ENCODE measurements at regions not wholly inside any gene's neighbourhood (a gene's known extent, or its start where the extent isn't known, plus 50 kb on each side); places are given as distances from the start of the nearest gene placed in this dataset.

DNA sequence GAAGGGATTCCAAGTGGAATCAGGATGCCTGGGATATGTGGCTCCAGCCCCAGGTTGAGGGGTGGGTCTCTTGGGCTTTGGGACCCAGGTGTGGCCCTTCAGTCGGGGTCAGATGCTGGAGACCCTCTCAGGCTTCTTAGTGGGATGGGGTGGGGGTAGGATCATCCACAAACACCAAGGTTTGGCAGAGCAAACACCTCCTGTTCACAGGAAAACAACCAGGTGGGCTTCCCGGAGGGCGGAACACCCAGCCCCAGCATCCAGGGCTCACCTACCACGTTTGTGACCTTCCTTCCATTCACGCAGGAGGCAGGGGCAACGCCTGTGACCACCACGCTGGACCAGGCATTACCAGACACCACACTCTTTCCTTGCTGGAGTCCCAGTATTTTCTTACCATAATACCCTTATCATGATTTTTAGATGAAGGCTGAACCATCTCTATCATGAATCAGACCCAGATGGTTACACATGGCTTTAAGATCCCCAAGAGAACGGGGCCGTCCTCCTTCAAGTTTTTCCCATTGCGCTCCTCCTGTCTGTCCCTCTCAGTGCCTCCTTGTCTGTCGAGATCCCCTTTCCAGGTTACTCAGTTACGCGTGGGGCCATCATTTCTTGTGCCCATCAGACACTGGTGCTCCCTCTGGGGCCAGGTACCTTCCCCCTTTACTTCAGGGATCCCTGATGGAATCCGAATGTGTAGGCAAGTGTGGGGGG, 428.2 kb downstream of the NPHP4 start:
- H3K4me2 ChIP-seq (replicated peaks; ENCODE audit: extremely low read depth, low read length, poor library complexity, severe bottlenecking), result no peak overlapping the region

DNA sequence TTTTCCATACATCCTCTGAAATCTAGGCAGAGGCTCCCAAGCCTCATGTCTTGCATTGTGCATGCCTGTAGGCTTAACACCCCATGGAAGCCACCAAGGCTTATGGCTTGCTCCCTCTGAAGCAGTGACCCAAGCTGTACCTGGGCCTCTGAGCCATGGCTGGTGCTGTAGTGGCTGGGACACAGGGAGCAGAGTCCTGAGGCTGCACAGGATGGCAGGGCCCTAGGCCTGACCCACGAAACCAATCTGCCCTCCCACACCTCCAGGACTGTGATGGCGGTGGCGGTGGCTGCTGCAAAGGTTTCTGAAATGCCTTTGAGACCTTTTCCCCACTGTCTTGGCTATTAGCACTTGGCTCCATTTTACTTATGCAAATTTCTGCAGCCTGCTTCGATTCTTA, 429.5 kb downstream of the NPHP4 start:
- H3K4me2 ChIP-seq (replicated peaks; ENCODE audit: extremely low read depth, low read length, poor library complexity, severe bottlenecking), result no peak overlapping the region
- H3K27me3 ChIP-seq (ENCODE audit: control insufficient read depth in 2 of 2, insufficient read depth in 2 of 2, low read length in 2 of 2), result no peaks in the 10 kb centered on the region
- DNase-seq, result no peak
- H2AFZ ChIP-seq (ENCODE audit: insufficient read depth, low read depth, low read length, poor library complexity, severe bottlenecking), result no peak overlapping the region
- no peaks in the 10 kb centered on the region for H3K4me1 ChIP-seq (ENCODE audit: control insufficient read depth in 1 of 2, insufficient read depth in 2 of 2, low read length in 2 of 2)
- intact Hi-C loops (cut with micrococcal nuclease), result no loop called here
- H3K9ac ChIP-seq (ENCODE audit: insufficient read depth, low read length, poor library complexity, severe bottlenecking), result no peak overlapping the region
- TF ChIP-seq, protein P1, sequence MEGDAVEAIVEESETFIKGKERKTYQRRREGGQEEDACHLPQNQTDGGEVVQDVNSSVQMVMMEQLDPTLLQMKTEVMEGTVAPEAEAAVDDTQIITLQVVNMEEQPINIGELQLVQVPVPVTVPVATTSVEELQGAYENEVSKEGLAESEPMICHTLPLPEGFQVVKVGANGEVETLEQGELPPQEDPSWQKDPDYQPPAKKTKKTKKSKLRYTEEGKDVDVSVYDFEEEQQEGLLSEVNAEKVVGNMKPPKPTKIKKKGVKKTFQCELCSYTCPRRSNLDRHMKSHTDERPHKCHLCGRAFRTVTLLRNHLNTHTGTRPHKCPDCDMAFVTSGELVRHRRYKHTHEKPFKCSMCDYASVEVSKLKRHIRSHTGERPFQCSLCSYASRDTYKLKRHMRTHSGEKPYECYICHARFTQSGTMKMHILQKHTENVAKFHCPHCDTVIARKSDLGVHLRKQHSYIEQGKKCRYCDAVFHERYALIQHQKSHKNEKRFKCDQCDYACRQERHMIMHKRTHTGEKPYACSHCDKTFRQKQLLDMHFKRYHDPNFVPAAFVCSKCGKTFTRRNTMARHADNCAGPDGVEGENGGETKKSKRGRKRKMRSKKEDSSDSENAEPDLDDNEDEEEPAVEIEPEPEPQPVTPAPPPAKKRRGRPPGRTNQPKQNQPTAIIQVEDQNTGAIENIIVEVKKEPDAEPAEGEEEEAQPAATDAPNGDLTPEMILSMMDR (IDR thresholded peaks at IDR 0.05), result no peak
- no peaks in the 10 kb centered on the region for H4K20me1 ChIP-seq (ENCODE audit: insufficient read depth, low read length)
- H3K9me3 Mint-ChIP-seq, result peaks cover 0 to 14% (median 8%) of the 10 kb centered on the region in 7 donors
- no peak overlapping the region for H3K4me3 ChIP-seq (replicated peaks in 1 of 3; ENCODE audit: low read depth in 2 of 3, low read length in 3 of 3)
- H3K79me2 ChIP-seq (ENCODE audit: insufficient read depth, low read length), result no peaks in the 10 kb centered on the region
- no peak overlapping the region for H3K27ac ChIP-seq (ENCODE audit: low read depth in 1 of 2, low read length in 2 of 2)
- H3K36me3 ChIP-seq (replicated peaks in 1 of 2; ENCODE audit: control insufficient read depth in 1 of 2, insufficient read depth in 2 of 2, low read length in 2 of 2), result no peaks in the 10 kb centered on the region
- no CpG with 5 or more reads among the region's 4 CpGs for WGBS (ENCODE audit: insufficient coverage)
- H3K4me3 Mint-ChIP-seq, result no peak overlapping the region
- no peaks in the 10 kb centered on the region for H3K9me3 ChIP-seq (replicated peaks in 1 of 2; ENCODE audit: control insufficient read depth in 1 of 2, insufficient read depth in 1 of 2, low read length in 2 of 2)
- H3K4me1 Mint-ChIP-seq, result no peaks in the 10 kb centered on the region
- peaks cover 0 to 3% (median 1%) of the 10 kb centered on the region in 3 donors for H3K27me3 Mint-ChIP-seq (ENCODE audit: low read depth in 3 of 3)
- H3K36me3 Mint-ChIP-seq, result no peaks in the 10 kb centered on the region
- no peak overlapping the region for H3K27ac Mint-ChIP-seq

More for the DNA sequence above, 428.2 kb downstream of the NPHP4 start:
- H4K20me1 ChIP-seq (ENCODE audit: insufficient read depth, low read length), result no peaks in the 10 kb centered on the region
- H3K36me3 ChIP-seq (replicated peaks in 1 of 2; ENCODE audit: control insufficient read depth in 1 of 2, insufficient read depth in 2 of 2, low read length in 2 of 2), result no peaks in the 10 kb centered on the region
- Mint-ChIP-seq H3K4me3 (no peak overlapping the region), H3K27me3 (ENCODE audit: low read depth in 3 of 3) (peaks cover 0 to 3% (median 1%) of the 10 kb centered on the region in 3 donors), H3K9me3 (peaks cover 0 to 7% (median 3%) of the 10 kb centered on the region in 7 donors), H3K27ac (no peak overlapping the region), H3K36me3 (no peaks in the 10 kb centered on the region), H3K4me1 (no peaks in the 10 kb centered on the region)
- H3K79me2 ChIP-seq (ENCODE audit: insufficient read depth, low read length), result no peaks in the 10 kb centered on the region
- no peak overlapping the region for H3K9ac ChIP-seq (ENCODE audit: insufficient read depth, low read length, poor library complexity, severe bottlenecking)
- no peak overlapping the region for H2AFZ ChIP-seq (ENCODE audit: insufficient read depth, low read depth, low read length, poor library complexity, severe bottlenecking)
- H3K9me3 ChIP-seq (replicated peaks in 1 of 2; ENCODE audit: control insufficient read depth in 1 of 2, insufficient read depth in 1 of 2, low read length in 2 of 2), result peaks cover 0 to 6% of the 10 kb centered on the region in 2 donors
- TF ChIP-seq, protein P1 (IDR thresholded peaks at IDR 0.05), result no peak
- H3K4me1 ChIP-seq (ENCODE audit: control insufficient read depth in 1 of 2, insufficient read depth in 2 of 2, low read length in 2 of 2), result no peaks in the 10 kb centered on the region
- intact Hi-C loops (cut with micrococcal nuclease), result no loop called here
- H3K4me3 ChIP-seq (replicated peaks in 1 of 3; ENCODE audit: low read depth in 2 of 3, low read length in 3 of 3), result no peak overlapping the region
- no peak overlapping the region for H3K27ac ChIP-seq (ENCODE audit: low read depth in 1 of 2, low read length in 2 of 2)
- WGBS (ENCODE audit: insufficient coverage), result 90% methylated on average over 10 of the region's 14 CpGs
- no peaks in the 10 kb centered on the region for H3K27me3 ChIP-seq (ENCODE audit: control insufficient read depth in 2 of 2, insufficient read depth in 2 of 2, low read length in 2 of 2)
- no peak for DNase-seq
